HG02938 (cell line): ENCODE measurements at regions not wholly inside any gene's neighbourhood (a gene's known extent, or its start where the extent isn't known, plus 50 kb on each side); places are given as distances from the start of the nearest gene placed in this dataset.
"Not testable (repeated sequence)": the region's sequence is repeated elsewhere in the genome, so short reads cannot be mapped to it uniquely, and the experiment has no call there.

Source experiments
- ATAC-seq: cut with Tn5 transposase; IDR thresholded peaks from one replicate; pipeline ENCODE4 v1.9.1; 2021; ENCODE audit warnings: mild to moderate bottlenecking, moderate library complexity; ENCODE audit not compliant: unreplicated experiment

- ATAC-seq = peak; percentile 89
These were observed 56.3 kb upstream of the CD93 start for GRCh38 chr20:23142162-23143050.

DNA sequence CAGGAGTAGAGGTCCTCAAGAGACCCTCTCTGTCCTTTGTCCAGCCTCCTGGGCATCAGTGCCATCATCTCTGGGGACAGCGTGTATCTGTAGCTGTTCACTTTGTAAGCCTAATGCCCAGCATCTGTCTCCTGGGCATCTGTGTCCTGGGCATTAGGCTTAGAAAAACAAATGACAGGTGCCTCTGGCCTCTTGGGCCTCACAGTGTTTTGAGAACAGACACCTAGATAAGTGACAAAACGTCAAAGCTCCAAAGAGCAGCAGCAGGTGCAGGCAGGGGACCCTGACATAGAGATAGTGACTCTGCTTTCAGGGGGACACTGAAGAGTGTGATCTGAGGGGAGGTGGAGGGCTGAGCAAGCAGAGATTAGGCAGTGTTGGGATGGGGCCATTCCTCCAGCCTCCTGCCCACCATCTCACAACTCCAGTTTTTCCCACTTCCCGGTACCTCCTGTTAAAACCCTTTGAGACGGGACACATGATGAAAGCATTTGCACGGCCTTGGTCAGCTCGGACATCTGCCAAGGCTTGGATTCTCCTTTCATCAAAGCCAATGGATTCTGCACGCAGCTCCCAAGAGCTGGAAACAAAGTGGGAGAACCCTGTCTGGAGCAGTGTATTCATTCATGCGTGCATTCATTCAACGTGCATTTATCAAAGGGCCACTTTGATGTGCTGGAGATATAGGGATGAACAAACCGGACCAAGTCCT lies 55.5 kb upstream of the CD93 start:
- ATAC-seq = no peak

- no peak for ATAC-seq
These were observed 54.9 kb upstream of the CD93 start for GRCh38 chr20:23140991-23141390.

GRCh38 chr20:23139984-23140383 lies 53.9 kb upstream of the CD93 start:
- not testable (repeated sequence) for ATAC-seq

GRCh38 chr20:23139524-23139923 lies 53.4 kb upstream of the CD93 start:
- ATAC-seq = no peak

DNA sequence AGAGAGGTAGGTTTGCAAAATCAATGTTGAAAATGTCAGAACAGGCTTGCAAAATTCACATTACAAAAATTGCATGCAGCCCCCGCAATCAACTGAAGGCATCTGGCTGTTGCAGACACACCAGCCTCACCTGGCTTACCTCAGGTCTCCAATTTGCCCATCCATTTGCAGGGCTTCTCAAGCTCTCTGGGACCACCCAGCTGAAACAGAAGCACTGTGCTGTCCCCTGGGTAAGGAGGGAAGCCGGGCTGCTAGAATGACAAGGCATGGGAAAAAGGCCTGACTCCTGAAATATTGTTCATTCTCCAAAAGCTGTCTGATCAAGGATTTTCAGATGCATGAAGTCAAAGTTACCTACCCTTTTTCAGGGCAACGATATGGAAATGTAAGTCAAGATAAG lies 52.6 kb upstream of the CD93 start:
- ATAC-seq = no peak

DNA sequence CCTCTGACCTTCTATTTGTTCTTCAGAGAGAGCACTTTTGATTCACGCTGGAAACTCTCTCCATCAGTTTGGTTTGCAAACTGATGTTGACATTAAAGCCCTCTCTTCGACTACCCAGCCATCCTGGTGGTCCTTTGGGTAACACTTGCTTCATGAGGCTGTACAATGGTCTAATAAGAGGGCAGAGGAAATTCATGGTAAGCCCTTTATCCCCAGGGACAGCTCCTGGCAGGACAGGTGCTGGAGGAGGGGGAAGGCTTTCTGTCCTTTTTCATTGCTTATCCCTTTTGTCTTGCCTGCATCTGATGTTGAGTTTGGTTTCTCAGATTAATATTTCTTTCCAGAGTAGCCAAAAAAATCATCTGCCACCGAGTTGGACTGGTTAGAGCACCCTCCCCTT lies 52.1 kb upstream of the CD93 start:
- ATAC-seq = no peak

GRCh38 chr20:23136893-23137745 lies 51.0 kb upstream of the CD93 start:
- ATAC-seq = no peak

GRCh38 chr20:23135449-23136420 lies 49.6 kb upstream of the CD93 start:
- ATAC-seq = no peak
